HEK293 (cell line): ENCODE measurements at regions not wholly inside any gene's neighbourhood (a gene's known extent, or its start where the extent isn't known, plus 50 kb on each side); places are given as distances from the start of the nearest gene placed in this dataset.

Experiments used
- SP2 ChIP-seq: fragments of 450-650 bp; formaldehyde crosslinking; IDR thresholded peaks from 2 replicates; pipeline ENCODE4 v1.5.1; 2016; ENCODE audit warnings: missing biosample characterization, missing genetic modification characterization
- ZBTB8A ChIP-seq: fragments of 450-650 bp; formaldehyde crosslinking; IDR thresholded peaks from 2 replicates; pipeline ENCODE4 v1.5.1; 2016; ENCODE audit warnings: missing biosample characterization, missing genetic modification characterization
- TF ChIP-seq, protein P1 (sequence below): fragments of 450-650 bp; formaldehyde crosslinking; IDR thresholded peaks from 2 replicates; pipeline ENCODE4 v1.5.1; 2016; ENCODE audit warnings: missing biosample characterization, missing genetic modification characterization
- TF ChIP-seq, protein P2 (sequence below): IDR thresholded peaks from 2 replicates; pipeline ENCODE4 v1.6.1; 2011; ENCODE audit warnings: mild to moderate bottlenecking, low read depth, low read length, borderline replicate concordance

DNA sequence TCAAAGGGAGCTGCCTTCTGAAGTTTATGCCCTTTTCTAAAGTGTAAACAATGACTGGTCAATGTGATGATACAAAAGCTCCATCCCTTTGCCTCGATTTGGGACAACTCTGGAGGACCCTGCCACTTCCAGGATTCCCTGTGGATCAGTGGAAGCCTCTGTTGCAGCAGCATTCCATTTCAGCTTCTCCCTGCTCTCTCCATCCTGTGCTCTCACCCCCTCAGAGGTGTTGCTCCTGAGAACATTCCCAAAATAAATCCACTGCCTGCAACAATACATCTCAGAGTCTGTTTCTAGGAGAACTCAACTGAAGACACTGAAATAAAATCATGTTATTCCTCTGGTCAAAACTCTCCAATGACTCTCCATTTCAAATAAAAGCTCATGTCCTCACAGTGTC lies 263.6 kb downstream of the HACE1 start:
- TF ChIP-seq, protein P1, sequence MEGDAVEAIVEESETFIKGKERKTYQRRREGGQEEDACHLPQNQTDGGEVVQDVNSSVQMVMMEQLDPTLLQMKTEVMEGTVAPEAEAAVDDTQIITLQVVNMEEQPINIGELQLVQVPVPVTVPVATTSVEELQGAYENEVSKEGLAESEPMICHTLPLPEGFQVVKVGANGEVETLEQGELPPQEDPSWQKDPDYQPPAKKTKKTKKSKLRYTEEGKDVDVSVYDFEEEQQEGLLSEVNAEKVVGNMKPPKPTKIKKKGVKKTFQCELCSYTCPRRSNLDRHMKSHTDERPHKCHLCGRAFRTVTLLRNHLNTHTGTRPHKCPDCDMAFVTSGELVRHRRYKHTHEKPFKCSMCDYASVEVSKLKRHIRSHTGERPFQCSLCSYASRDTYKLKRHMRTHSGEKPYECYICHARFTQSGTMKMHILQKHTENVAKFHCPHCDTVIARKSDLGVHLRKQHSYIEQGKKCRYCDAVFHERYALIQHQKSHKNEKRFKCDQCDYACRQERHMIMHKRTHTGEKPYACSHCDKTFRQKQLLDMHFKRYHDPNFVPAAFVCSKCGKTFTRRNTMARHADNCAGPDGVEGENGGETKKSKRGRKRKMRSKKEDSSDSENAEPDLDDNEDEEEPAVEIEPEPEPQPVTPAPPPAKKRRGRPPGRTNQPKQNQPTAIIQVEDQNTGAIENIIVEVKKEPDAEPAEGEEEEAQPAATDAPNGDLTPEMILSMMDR, result no peak
- TF ChIP-seq ZBTB8A (tag by site-specific recombination) (no peak), SP2 (tag by site-specific recombination) (no peak)
- TF ChIP-seq, protein P2, sequence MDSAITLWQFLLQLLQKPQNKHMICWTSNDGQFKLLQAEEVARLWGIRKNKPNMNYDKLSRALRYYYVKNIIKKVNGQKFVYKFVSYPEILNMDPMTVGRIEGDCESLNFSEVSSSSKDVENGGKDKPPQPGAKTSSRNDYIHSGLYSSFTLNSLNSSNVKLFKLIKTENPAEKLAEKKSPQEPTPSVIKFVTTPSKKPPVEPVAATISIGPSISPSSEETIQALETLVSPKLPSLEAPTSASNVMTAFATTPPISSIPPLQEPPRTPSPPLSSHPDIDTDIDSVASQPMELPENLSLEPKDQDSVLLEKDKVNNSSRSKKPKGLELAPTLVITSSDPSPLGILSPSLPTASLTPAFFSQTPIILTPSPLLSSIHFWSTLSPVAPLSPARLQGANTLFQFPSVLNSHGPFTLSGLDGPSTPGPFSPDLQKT, result no peak
